KMS-11 (cell line): ENCODE measurements at regions not wholly inside any gene's neighbourhood (a gene's known extent, or its start where the extent isn't known, plus 50 kb on each side); places are given as distances from the start of the nearest gene placed in this dataset.

ENCODE experiments used
- H2AFZ ChIP-seq: fragments of 200-600 bp; sonication (generic); 2 replicates; pipeline ENCODE4 v1.6.1; 2016; ENCODE audit warnings: antibody characterized with exemption, mixed run types, low read depth
- H3K27ac ChIP-seq: fragments of 200-600 bp; sonication (generic); 2 replicates; pipeline ENCODE4 v1.6.1; 2016; ENCODE audit warnings: mild to moderate bottlenecking, mixed run types
- H3K27me3 ChIP-seq: fragments of 200-600 bp; sonication (generic); 2 replicates; pipeline ENCODE4 v1.6.1; 2017; ENCODE audit warnings: mild to moderate bottlenecking, low read depth, mixed run types, moderate library complexity; ENCODE audit not compliant: insufficient read depth
- H3K36me3 ChIP-seq: fragments of 200-600 bp; sonication (generic); 2 replicates; pipeline ENCODE4 v1.6.1; 2017; ENCODE audit warnings: mild to moderate bottlenecking, mixed run types; ENCODE audit not compliant: insufficient read depth
- H3K4me1 ChIP-seq: fragments of 200-600 bp; sonication (generic); 2 replicates; pipeline ENCODE4 v1.6.1; 2016; ENCODE audit warnings: mild to moderate bottlenecking, low read depth, mixed run types; ENCODE audit not compliant: poor library complexity, severe bottlenecking
- H3K4me2 ChIP-seq: fragments of 200-600 bp; sonication (generic); 2 replicates; pipeline ENCODE4 v1.7.0; 2016; ENCODE audit warnings: mild to moderate bottlenecking, mixed run types
- H3K4me3 ChIP-seq: fragments of 200-600 bp; sonication (generic); IDR thresholded peaks from 2 replicates; pipeline ENCODE4 v1.6.1; 2017; ENCODE audit warnings: low read depth, low read length, mixed read lengths; ENCODE audit not compliant: insufficient read depth
- H3K79me2 ChIP-seq: fragments of 200-600 bp; sonication (generic); 2 replicates; pipeline ENCODE4 v1.6.1; 2016; ENCODE audit warnings: low read depth, mixed run types; ENCODE audit not compliant: insufficient read depth
- H3K9ac ChIP-seq: fragments of 200-600 bp; sonication (generic); 2 replicates; pipeline ENCODE4 v1.6.1; 2016; ENCODE audit warnings: mild to moderate bottlenecking, mixed run types
- H4K20me1 ChIP-seq: fragments of 200-600 bp; sonication (generic); 2 replicates; pipeline ENCODE4 v1.6.1; 2016; ENCODE audit warnings: mild to moderate bottlenecking, mixed run types; ENCODE audit not compliant: insufficient read depth
- CTCF ChIP-seq: fragments of 200-600 bp; sonication (generic); conservative IDR thresholded peaks from 2 replicates; pipeline ENCODE4 v1.6.1; 2017; ENCODE audit warnings: low read depth, mild to moderate bottlenecking, antibody characterized with exemption, low read length, moderate library complexity, mixed read lengths

- Histone ChIP-seq H3K36me3 (no peaks in the 10 kb centered on the region), H3K79me2 (no peaks in the 10 kb centered on the region), H3K27ac (no peak overlapping the region), H2AFZ (no peak overlapping the region), H3K4me1 (no peaks in the 10 kb centered on the region), H3K27me3 (no peaks in the 10 kb centered on the region), H4K20me1 (no peaks in the 10 kb centered on the region), H3K4me3 (no peak overlapping the region), H3K9ac (no peak overlapping the region), H3K4me2 (no peak overlapping the region)
- TF ChIP-seq CTCF: no peak
Observed at GRCh38 chr9:118215549-118215948, 511.3 kb downstream of the TLR4 start.

GRCh38 chr9:118222375-118222774 is 518.2 kb downstream of the TLR4 start:
- no peak overlapping the region for H3K27ac ChIP-seq
- H3K79me2 ChIP-seq: no peaks in the 10 kb centered on the region
- H3K4me1 ChIP-seq: no peaks in the 10 kb centered on the region
- TF ChIP-seq CTCF: no peak
- H2AFZ ChIP-seq: no peak overlapping the region
- H4K20me1 ChIP-seq: no peaks in the 10 kb centered on the region
- H3K9ac ChIP-seq: no peak overlapping the region
- H3K36me3 ChIP-seq: no peaks in the 10 kb centered on the region
- H3K4me3 ChIP-seq: no peak overlapping the region
- H3K4me2 ChIP-seq: no peak overlapping the region
- no peaks in the 10 kb centered on the region for H3K27me3 ChIP-seq

DNA sequence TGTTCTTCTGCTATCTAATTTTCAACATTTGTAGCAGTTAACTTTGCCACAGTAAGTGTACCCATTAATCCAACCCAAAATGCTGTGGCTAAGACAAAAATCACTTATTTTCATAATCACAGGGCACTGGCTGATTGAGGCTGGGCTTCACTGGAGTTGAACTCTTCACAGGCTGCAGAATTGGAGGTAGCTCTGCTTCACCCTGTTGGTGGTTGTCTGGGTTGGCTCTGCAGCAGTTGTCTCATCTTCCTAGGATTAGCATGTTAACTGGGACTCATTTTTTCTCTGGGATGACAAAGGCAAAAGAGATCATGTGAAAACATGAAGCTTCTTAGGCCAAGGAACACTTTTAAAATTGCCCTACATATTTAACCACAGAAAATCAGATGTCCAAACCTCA is 518.9 kb downstream of the TLR4 start:
- TF ChIP-seq CTCF: no peak
- no peak overlapping the region for H3K9ac ChIP-seq
- no peaks in the 10 kb centered on the region for H3K36me3 ChIP-seq
- no peaks in the 10 kb centered on the region for H3K4me1 ChIP-seq
- no peak overlapping the region for H3K4me3 ChIP-seq
- no peaks in the 10 kb centered on the region for H3K79me2 ChIP-seq
- H3K27me3 ChIP-seq: no peaks in the 10 kb centered on the region
- H2AFZ ChIP-seq: no peak overlapping the region
- no peak overlapping the region for H3K4me2 ChIP-seq
- no peak overlapping the region for H3K27ac ChIP-seq
- no peaks in the 10 kb centered on the region for H4K20me1 ChIP-seq

DNA sequence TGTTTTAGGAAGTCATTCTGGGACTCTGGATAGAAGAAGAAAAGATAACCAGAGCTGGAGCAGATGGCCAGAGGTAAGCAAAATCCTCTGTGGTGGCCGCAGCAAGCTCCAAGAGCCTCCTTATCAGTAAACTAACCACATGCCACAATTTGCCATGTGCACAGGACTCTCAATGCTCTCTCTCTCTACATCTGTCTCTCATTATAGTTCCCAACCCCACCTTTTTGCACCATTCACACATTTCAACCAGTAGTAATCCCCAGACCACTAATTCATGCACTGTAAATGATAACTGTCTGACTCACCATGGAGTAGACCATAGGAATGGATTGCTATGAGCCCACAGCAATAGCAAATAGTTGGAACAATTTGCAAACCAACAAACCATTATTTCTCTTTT is 526.1 kb downstream of the TLR4 start:
- Histone ChIP-seq H3K27me3 (no peaks in the 10 kb centered on the region), H3K27ac (no peak overlapping the region), H3K4me1 (peaks cover 8% of the 10 kb centered on the region), H3K79me2 (no peaks in the 10 kb centered on the region), H3K9ac (no peak overlapping the region), H2AFZ (no peak overlapping the region), H3K4me2 (no peak overlapping the region), H3K4me3 (no peak overlapping the region), H3K36me3 (no peaks in the 10 kb centered on the region), H4K20me1 (no peaks in the 10 kb centered on the region)
- TF ChIP-seq CTCF: no peak

GRCh38 chr9:118236625-118237024 is 532.4 kb downstream of the TLR4 start:
- TF ChIP-seq CTCF: no peak
- no peak overlapping the region for H2AFZ ChIP-seq

More at GRCh38 chr9:118236625-118237024, 532.4 kb downstream of the TLR4 start:
- no peak overlapping the region for H3K4me3 ChIP-seq
- no peaks in the 10 kb centered on the region for H3K36me3 ChIP-seq
- H3K27me3 ChIP-seq: no peaks in the 10 kb centered on the region
- H3K79me2 ChIP-seq: no peaks in the 10 kb centered on the region
- H4K20me1 ChIP-seq: no peaks in the 10 kb centered on the region
- H3K4me1 ChIP-seq: no peaks in the 10 kb centered on the region
- no peak overlapping the region for H3K9ac ChIP-seq
- H3K4me2 ChIP-seq: no peak overlapping the region
- no peak overlapping the region for H3K27ac ChIP-seq
